Psoas muscle (tissue), 7 donors: ENCODE measurements at regions not wholly inside any gene's neighbourhood (a gene's known extent, or its start where the extent isn't known, plus 50 kb on each side); places are given as distances from the start of the nearest gene placed in this dataset.

Experiments used
- ATAC-seq, 4 donors: fragments of 200-7000 bp; cut with Tn5 transposase; one replicate each; pipeline ENCODE4 v1.9.1; 2020; ENCODE audit warnings: moderate library complexity in 3 of 4, mild to moderate bottlenecking in 2 of 4
- DNase-seq, 2 donors: peaks; one replicate each; pipeline ENCODE4 v3.0.0-alpha.2; 2020
- H3K27ac ChIP-seq: fragments of 200-600 bp; one replicate; pipeline ENCODE4 v1.8.0; 2022
- H3K27me3 ChIP-seq, 3 donors: fragments of 200-600 bp in 1 of 3; one replicate each; pipeline versions ENCODE4 v1.6.1 to v1.8.0; 2013 to 2022; ENCODE audit warnings: low read length in 2 of 3, mild to moderate bottlenecking in 2 of 3, moderate library complexity in 1 of 3; ENCODE audit not compliant: insufficient read depth in 3 of 3
- H3K36me3 ChIP-seq, 2 donors: fragments of 200-600 bp in 1 of 2; one replicate each; pipeline versions ENCODE4 v1.6.1 to v1.8.0; 2013 to 2022; ENCODE audit warnings: low read depth in 1 of 2, mild to moderate bottlenecking in 1 of 2, moderate library complexity in 1 of 2; ENCODE audit not compliant: insufficient read depth in 1 of 2
- H3K4me1 ChIP-seq: fragments of 200-600 bp; one replicate; pipeline ENCODE4 v1.8.0; 2022
- H3K4me3 ChIP-seq: fragments of 200-600 bp; one replicate; pipeline ENCODE4 v1.8.0; 2022; ENCODE audit warnings: mild to moderate bottlenecking
- H3K9me3 ChIP-seq: fragments of 200-600 bp; one replicate; pipeline ENCODE4 v1.8.0; 2022
- WGBS, 3 donors: extraction: QIAGEN DNeasy Blood & Tissue Kit; methylation state at CpG; one replicate each; pipeline versions ENCODE4 v1.1.6 to v1.1.7; 2013; 5-methylcytosine and 5-hydroxymethylcytosine counted together
- intact Hi-C, 2 donors: fragments of 100-400 bp; cut with DNase I; formaldehyde crosslinking; loops; one replicate each; pipeline versions ENCODE4 v1.11.0 to v1.14.2; 2022
- TF ChIP-seq, protein P1 (sequence below): fragments of 200-600 bp; IDR thresholded peaks from one replicate; pipeline ENCODE4 v1.8.0; 2022; ENCODE audit warnings: antibody characterized with exemption
- donor health status: healthy with polysubstance abuse.
- donor health status: DM: no; HTN: no; CAD: no; lungs with moderate emphysema.
- donor health status: Bipolar disorder and iron deficiency.
- donor health status: healthy.
- donor health status: DM: yes; HTN: yes; CAD: no.
- donor health status: DM: no; HTN: no; CAD: no.
- donor health status: DM: yes; HTN: yes; CAD: no.

DNA sequence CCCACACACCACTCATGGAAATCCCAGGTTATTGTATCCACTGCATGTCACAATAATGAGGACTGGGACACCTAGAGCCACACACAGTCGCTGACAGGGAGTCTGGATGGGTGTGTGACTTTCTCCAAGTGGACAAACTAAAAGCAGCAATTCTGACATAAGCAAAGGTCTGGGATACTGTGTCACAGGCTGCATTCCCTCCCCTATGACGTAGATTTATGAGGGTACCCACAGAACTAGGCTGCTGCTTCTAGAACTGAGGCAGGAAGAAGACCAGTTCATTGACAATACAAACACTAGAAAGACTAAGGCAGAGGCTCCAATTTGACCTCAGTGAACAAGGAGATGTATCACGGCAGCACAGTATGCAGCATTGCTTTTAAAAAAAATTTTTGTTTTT, 63.6 kb upstream of the TBCA start:
- Histone ChIP-seq H3K36me3 (no peaks in the 10 kb centered on the region), H3K27ac (no peak overlapping the region), H3K9me3 (no peaks in the 10 kb centered on the region), H3K4me3 (no peak overlapping the region), H3K27me3 (peaks cover 0 to 13% (median 0%) of the 10 kb centered on the region in 3 donors), H3K4me1 (no peaks in the 10 kb centered on the region)
- intact Hi-C loops: no loop called here
- DNase-seq (no peak), ATAC-seq (no peak)
- 72 to 79% (median 74%) methylated on average over 3 of the region's 3 CpGs for WGBS, 3 donors
- TF ChIP-seq, protein P1, sequence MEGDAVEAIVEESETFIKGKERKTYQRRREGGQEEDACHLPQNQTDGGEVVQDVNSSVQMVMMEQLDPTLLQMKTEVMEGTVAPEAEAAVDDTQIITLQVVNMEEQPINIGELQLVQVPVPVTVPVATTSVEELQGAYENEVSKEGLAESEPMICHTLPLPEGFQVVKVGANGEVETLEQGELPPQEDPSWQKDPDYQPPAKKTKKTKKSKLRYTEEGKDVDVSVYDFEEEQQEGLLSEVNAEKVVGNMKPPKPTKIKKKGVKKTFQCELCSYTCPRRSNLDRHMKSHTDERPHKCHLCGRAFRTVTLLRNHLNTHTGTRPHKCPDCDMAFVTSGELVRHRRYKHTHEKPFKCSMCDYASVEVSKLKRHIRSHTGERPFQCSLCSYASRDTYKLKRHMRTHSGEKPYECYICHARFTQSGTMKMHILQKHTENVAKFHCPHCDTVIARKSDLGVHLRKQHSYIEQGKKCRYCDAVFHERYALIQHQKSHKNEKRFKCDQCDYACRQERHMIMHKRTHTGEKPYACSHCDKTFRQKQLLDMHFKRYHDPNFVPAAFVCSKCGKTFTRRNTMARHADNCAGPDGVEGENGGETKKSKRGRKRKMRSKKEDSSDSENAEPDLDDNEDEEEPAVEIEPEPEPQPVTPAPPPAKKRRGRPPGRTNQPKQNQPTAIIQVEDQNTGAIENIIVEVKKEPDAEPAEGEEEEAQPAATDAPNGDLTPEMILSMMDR: no peak

DNA sequence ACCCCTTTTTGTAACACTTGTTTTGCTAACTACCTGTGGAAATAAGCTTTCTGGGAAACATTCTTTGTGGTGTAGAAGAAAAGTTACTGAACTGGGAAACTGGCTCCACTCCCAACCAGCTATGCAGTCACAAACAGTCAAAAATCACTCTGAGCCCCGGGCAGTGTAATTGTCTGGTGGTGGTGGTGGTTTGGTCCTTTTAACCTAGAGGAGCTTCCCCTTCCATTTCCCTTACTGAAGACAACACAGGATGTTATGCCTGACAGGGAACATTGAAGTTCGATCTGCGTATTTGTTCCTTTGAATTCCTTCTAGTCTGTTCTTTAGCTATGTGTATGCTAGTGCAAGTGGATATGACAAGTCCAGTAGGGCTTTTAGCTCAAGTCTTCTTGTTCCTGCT, 56.8 kb upstream of the TBCA start:
- H3K4me3 ChIP-seq: no peak overlapping the region
- no peaks in the 10 kb centered on the region for H3K36me3 ChIP-seq
- TF ChIP-seq, protein P1: no peak
- no peaks in the 10 kb centered on the region for H3K9me3 ChIP-seq
- no peak for DNase-seq
- no peak for ATAC-seq
- no peaks in the 10 kb centered on the region for H3K4me1 ChIP-seq
- intact Hi-C loops: no loop called here
- H3K27me3 ChIP-seq: peaks cover 0 to 8% (median 3%) of the 10 kb centered on the region in 3 donors
- no peak overlapping the region for H3K27ac ChIP-seq
- WGBS, 3 donors: 59 to 73% (median 61%) methylated on average over 3 of the region's 3 CpGs

DNA sequence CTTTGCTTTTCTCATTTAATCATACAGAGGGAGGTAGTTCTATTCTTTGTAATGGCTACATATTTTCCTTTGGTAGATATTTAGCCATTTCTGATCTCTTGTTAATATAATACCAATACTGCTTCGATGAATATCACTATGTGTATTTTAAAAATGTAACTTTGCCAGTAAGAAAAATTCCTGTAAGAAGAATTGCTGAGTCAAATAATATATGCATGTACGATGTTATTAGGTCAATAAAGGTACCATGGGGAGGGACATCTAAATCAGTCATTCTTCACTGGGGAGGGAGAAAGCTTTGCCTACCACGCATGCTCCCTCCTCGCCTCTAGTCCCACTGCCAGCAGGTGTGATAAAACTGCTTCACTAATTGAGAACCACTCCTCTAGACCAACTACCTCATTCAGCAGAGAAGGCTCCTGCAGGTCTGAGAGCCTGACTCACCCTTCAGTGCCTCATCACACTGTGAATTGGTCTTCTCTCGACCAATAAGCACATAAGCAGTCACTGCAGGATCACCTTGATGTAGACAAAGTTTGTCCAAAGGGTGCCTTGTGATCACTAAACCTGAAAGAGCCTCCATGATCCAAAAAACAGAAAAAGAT, 56.1 kb upstream of the TBCA start:
- no peak overlapping the region for H3K4me3 ChIP-seq
- ATAC-seq: no peak

DNA sequence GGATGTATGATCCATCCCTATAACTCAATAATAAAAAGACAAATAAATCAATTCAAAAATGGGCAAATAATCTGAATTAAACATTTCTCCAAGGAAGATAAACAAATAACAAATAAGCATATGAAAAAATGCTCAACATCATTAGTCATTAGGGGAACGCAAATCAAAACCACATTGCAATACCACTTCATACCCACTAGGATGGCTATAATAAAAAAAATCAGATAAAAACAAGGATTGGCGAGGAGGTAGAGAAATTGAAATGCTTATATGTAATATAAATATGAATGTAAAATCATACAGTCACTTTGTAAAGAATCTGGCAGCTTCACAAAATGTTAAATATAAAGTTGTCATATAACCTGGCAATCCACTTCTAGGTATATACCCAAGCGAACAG, 52.3 kb upstream of the TBCA start:
- Histone ChIP-seq H3K4me3 (no peak overlapping the region), H3K36me3 (no peaks in the 10 kb centered on the region), H3K27ac (no peak overlapping the region), H3K27me3 (peaks cover 0 to 3% (median 0%) of the 10 kb centered on the region in 3 donors), H3K4me1 (no peaks in the 10 kb centered on the region), H3K9me3 (no peaks in the 10 kb centered on the region)
- intact Hi-C loops: no loop called here
- WGBS, 3 donors: 72 to 89% (median 84%) methylated on average over 3 of the region's 3 CpGs
- ATAC-seq (no peak), DNase-seq (no peak)
- TF ChIP-seq, protein P1: no peak

More for the DNA sequence above, 56.1 kb upstream of the TBCA start:
- Histone ChIP-seq H3K36me3 (no peaks in the 10 kb centered on the region), H3K27me3 (peaks cover 0 to 8% (median 3%) of the 10 kb centered on the region in 3 donors), H3K27ac (no peak overlapping the region), H3K9me3 (no peaks in the 10 kb centered on the region), H3K4me1 (no peaks in the 10 kb centered on the region)
- 79 to 86% (median 84%) methylated on average over 5 of the region's 5 CpGs for WGBS, 3 donors
- no peak for DNase-seq
- intact Hi-C loops: no loop called here
- TF ChIP-seq, protein P1: no peak
